HG03558 (cell line): ENCODE measurements at regions not wholly inside any gene's neighbourhood (a gene's known extent, or its start where the extent isn't known, plus 50 kb on each side); places are given as distances from the start of the nearest gene placed in this dataset.

Experiments used
- ATAC-seq: cut with Tn5 transposase; IDR thresholded peaks from one replicate; pipeline ENCODE4 v1.9.1; 2021; ENCODE audit warnings: moderate number of reproducible peaks; ENCODE audit not compliant: unreplicated experiment; ENCODE audit errors: extremely low read depth

DNA sequence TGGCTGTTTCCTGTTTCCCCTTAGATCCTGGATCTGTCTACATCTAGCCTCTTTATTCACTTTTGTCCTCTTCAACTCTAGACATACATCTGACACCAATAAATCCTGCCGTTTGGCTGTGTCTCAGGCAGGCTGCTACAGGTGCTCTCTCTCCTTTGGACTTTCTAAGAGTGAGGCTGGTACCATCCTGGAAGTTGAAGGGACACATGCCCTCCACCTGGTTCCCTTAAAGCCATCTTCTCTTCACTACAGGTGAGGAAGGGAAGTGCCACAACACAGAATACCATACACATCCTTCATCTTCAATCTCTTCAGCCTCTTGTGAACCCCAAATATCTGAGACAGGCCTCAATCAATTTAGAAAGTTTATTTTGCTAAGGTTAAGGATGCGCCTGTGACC, 137.9 kb downstream of the BACH1 start:
- no peak for ATAC-seq

DNA sequence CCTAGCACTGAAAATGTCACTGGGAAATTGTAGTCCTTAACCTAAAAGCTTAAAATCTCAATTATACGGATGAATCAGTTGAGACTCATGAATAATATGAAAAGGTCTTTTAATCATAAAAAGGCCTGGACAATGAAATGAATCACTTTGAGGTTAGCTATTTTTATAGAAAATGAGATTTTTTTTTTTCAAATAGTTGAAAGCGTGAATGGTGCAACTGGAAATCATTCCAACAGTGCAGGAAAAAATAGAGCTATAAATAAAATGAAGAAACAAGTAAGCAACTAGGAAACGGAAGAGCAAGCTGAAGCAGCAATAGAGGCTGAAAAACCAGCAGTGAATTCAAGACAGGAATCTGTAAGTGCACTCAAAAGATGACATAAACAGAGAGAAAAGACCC, 142.9 kb downstream of the BACH1 start:
- no peak for ATAC-seq

GRCh38 chr21:29443411-29444010, 144.8 kb downstream of the BACH1 start:
- no peak for ATAC-seq

- ATAC-seq = no peak
These were observed 150.0 kb downstream of the BACH1 start for GRCh38 chr21:29448766-29449165.

DNA sequence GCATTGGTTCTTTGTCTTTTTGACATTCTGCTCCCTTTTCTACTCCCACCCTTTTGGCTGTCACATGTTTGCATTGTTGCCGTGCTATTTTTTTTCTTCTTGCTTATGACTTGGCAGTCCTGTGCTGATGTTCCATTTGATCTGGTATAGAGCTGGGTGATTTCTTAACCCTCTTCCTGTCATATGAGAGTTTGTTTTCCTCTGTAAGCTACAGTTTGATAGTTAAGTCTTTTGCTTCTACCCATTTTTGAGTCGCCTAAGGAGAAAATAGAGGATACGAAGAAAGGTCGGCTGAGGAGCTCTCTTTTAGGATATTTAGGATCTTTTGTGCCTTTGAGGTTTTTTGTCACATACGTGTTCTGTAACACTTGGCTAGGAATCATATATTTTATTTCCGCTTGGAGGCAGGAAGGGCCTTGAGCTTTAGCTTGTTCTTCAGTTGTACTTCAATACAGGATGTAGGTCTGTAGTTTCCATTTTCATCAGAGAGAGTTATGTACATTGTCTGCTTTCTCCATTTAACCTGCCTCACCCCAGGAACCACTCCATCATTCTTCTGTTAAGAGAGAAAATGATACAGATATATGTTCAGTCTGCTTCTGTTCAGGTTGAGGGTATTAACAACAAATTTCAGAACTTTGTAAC, 150.7 kb downstream of the BACH1 start:
- ATAC-seq = no peak

DNA sequence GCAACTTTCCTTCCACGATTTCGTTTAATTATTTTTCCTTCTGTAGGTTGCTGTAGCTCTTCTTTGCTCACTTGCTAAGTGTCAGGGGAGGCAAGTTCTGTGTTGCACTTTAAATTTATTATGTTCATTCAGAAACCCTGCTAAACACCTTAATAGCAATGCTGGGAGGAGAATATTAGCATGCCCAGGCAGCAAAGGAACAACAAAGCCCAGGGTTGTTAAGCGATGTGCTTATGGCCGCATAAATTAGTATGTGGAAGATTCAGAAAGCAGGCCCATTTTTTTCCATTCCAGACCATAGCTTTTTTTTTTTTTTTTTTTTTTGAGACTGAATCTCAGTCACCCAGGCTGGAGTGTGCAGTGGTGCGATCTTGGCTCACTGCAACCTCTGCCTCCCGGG, 151.3 kb downstream of the BACH1 start:
- ATAC-seq = no peak

DNA sequence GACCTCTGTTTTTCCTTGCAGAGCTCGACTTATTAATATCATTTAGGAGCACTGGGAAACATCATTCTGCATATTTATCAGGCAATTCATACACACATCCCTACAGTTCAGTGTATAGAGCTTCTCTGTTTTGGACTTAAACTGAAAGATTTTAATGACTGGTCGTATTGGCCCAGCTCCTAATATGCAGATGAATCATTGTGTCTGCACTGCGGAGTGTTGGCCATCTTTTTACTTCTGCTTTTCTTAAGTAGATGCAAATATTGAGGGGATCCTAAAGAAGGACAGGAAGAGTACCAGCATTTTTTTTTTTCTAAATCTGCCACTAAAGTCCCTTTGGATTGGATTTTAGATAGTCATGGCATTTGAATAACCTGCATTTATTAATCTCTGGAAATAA, 154.8 kb downstream of the BACH1 start:
- no peak for ATAC-seq

DNA sequence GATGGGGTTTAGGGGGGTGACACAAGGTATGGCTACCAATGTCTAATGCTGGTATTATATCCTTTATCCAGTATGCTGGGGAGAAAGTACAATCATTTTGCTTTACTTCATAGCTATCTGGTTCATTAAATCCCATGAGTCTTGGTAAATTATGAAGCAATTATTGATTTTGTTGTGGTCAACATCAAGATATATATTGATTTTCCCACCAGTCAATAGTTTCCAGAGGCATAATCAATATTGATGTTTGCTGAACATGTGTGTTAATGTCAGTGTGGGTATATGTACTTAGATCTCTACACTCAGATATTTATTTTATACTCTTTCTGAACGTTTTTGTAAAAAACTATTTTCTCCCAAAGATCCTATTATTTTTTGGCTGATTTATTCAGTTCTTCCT, 155.5 kb downstream of the BACH1 start:
- ATAC-seq = no peak

DNA sequence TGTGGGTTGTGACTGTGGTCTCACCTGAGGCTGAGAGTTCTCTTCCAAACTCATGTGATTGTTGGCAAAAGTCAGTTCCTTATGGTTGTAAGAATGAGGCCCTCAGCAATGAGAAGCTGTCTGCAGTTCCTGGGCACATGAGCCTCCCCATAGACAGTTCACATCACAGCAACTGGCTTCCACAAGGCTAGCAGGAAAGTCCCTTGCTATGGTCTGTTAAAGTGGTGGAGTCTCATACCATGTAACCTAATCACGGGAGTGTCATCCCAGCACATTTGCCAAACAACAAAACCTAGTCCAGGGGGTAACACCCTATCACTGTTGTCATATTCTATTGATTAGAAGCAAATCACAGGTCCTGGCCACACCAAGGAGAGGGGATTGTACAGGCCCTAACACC, 163.8 kb downstream of the BACH1 start:
- ATAC-seq = peak; percentile 46

DNA sequence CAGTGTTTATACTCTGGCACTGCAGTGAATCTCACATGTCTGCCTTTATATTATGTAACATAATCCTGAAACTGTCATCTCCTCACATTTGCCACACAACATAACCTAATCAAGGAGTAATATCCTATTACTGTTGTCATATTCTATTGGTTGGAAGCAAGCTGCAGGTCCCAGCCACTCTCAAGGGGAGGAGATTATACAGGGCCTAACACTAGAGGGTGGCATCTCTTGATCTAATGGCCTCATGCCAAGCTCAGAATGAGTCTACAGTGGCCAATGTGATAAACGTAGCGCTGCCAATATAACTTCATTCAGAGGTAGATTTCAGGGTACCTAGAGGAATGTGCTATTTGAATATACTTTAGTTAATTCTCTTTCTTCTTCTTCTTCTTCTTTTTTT, 166.8 kb downstream of the BACH1 start:
- no peak for ATAC-seq

GRCh38 chr21:29466532-29466931, 167.8 kb downstream of the BACH1 start:
- no peak for ATAC-seq

DNA sequence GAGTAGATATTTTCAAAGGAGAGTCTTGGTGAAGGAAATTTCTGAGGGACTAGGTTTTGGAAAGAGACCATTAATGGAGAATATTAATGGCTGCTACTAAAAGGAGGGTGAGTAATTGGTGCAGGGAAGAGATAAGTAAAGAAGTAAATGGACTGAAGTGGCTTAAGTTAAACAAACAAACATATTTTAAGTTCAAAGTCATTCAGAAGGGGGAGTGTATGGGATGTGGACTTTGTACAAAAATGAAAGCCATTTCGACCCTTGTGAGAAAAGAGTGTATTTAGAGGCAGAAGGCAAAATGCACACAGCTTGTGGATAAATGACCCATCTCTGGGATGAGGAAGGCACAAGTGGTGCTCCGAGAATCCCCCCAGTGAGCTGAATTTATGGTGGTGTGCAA, 171.7 kb downstream of the BACH1 start:
- no peak for ATAC-seq

- ATAC-seq = no peak
These were observed 175.1 kb downstream of the BACH1 start for GRCh38 chr21:29473808-29474207.

GRCh38 chr21:29475329-29475728, 176.6 kb downstream of the BACH1 start:
- no peak for ATAC-seq

DNA sequence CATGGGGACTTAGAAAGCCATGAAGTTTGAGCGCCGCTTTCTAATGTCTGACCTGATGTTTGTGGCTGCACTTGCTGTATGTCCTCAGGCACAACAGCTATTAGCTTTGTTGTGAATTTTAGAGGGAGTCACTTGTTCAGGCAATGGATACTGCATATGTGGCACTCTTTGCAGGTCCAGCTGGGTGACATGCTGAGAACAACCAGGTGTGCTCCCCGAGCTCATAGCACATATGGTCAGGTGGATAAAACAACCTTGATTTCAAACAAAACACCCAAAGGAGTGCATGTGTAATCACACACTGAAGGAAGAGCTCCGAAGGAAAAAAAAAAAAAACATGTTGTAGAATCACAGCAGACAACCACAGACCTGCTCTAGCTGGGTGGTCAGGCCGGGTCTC, 178.6 kb downstream of the BACH1 start:
- ATAC-seq = no peak

DNA sequence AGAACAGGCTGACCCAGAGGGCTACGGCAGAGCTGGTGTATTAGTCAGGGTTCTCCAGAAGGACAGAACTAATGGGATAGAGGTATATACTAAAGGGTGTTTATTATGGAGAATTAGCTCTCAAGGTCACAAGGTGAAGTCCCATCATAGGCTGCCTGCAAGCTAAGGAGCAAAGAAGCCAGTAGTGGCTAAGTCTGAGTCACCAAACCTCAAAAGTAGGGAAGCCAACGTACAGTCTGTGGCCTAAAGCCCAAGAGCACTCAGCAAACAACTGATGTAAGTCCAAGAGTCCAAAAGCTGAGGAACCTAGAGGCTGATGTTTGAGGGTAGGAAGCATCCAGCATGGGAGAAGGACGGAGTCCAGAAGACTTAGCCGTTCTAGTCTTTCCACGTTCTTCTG, 179.2 kb downstream of the BACH1 start:
- no peak for ATAC-seq

DNA sequence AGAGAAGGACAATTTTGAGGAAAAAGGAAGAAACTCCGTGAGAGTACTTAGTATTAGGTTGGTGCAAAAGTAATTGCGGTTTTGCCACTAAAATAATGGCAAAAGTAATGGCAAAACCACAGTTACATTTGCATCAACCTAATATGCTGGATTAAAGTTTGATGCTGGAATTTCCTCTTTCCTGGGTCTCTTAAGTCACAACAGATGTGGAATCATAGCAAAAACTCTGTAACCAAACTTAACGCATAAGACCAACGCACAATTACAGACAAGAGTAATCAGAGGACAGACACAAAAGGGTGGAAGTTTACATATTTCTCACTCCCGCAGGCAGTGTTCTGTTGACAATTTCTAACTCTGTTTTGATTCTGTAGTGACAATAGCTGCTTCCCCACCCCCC, 182.4 kb downstream of the BACH1 start:
- no peak for ATAC-seq

DNA sequence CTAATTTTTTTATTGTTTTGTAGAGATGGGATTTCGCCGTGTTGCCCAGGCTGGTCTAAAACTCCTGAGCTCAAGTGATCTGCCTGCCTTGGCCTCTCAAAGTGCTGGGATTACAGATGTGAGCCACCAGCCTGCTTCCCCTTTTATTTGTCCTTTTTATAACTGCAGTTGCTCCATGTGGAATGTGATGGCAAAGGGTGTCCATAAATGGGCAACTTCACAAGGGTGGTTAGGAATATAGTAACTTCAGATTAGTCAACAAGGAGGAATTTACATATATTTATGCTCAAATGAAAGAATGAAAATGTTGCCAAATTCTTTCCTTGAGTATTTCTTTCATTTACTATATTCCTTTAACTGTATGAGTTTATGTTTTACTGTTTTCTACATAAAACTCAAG, 182.9 kb downstream of the BACH1 start:
- no peak for ATAC-seq

- no peak for ATAC-seq
These were observed 187.6 kb downstream of the BACH1 start for GRCh38 chr21:29486306-29486807.
